ENCODE measurements at regions not wholly inside any gene's neighbourhood (a gene's known extent, or its start where the extent isn't known, plus 50 kb on each side); places are given as distances from the start of the nearest gene placed in this dataset.

- Histone ChIP-seq H4K8ac (ENCODE audit: low read depth in 2 of 2, low read length in 2 of 2) (no peak overlapping the region), H3K4ac (ENCODE audit: low read depth, low read length) (no peak overlapping the region), H3K18ac (ENCODE audit: low read depth, low read length) (no peak overlapping the region), H3K4me1 (ENCODE audit: control insufficient read depth, insufficient read depth, low read length) (no peaks in the 10 kb centered on the region), H3K14ac (replicated peaks; ENCODE audit: low read depth, low read length) (no peak overlapping the region), H3K4me2 (ENCODE audit: low read depth, low read length) (no peak overlapping the region), H2BK15ac (ENCODE audit: low read depth, low read length) (no peak overlapping the region), H2BK5ac (ENCODE audit: low read depth, low read length, poor library complexity, severe bottlenecking) (no peak overlapping the region), H3K56ac (ENCODE audit: extremely low read depth, insufficient read depth, low read length) (no peak overlapping the region), H3K27me3 (ENCODE audit: control insufficient read depth, insufficient read depth, low read length) (no peaks in the 10 kb centered on the region), H3K36me3 (ENCODE audit: control insufficient read depth, insufficient read depth, low read length) (no peaks in the 10 kb centered on the region), H3K4me3 (ENCODE audit: insufficient read depth, low read depth, low read length) (no peak overlapping the region), H4K20me1 (ENCODE audit: insufficient read depth, low read length) (no peaks in the 10 kb centered on the region), H3K23ac (ENCODE audit: low read depth, low read length) (no peak overlapping the region), H3K9ac (ENCODE audit: low read depth, low read length) (no peak overlapping the region), H2BK20ac (ENCODE audit: low read depth, low read length) (no peak overlapping the region), H4K5ac (ENCODE audit: low read depth, low read length) (no peak overlapping the region), H3K79me1 (ENCODE audit: low read depth in 1 of 2, low read length in 2 of 2) (no peaks in the 10 kb centered on the region), H3K9me3 (ENCODE audit: control insufficient read depth, insufficient read depth, low read length) (no peaks in the 10 kb centered on the region), H4K91ac (ENCODE audit: insufficient read depth, low read depth, low read length) (no peak overlapping the region), H3K27ac (ENCODE audit: insufficient read depth, low read length) (no peak overlapping the region), H2AFZ (replicated peaks; ENCODE audit: low read length, poor library complexity) (no peak overlapping the region), H2AK5ac (ENCODE audit: low read depth, low read length) (no peak overlapping the region), H3K9me1 (ENCODE audit: insufficient read depth, low read length) (no peaks in the 10 kb centered on the region), H2AK9ac (replicated peaks; ENCODE audit: low read depth, low read length, poor library complexity) (no peak overlapping the region), H2BK120ac (ENCODE audit: low read depth, low read length) (no peak overlapping the region)
- no CpG with 5 or more reads among the region's 3 CpGs for WGBS, 2 experiments (ENCODE audit: extremely low coverage in 2 of 2, insufficient read length in 1 of 2)
- dilution Hi-C loops (cut with HindIII; ENCODE audit: low sequenced_read_pairs, unreplicated experiment), result no loop called here
- CTCF ChIA-PET, result no interaction called here
- in situ Hi-C loops (cut with MboI; ENCODE audit: low sequenced_read_pairs), result no loop called here
- ATAC-seq (ENCODE audit: low read depth) (no peak), DNase-seq (no peak)
- BruUV-seq (replicated peaks), result no TSS peak
- TF ChIP-seq NFE2L2 (IDR thresholded peaks at IDR 0.05; ENCODE audit: low read depth, low read length) (no peak), SMC3 (IDR thresholded peaks at IDR 0.05; ENCODE audit: low read depth, low read length) (no peak), FOS (IDR thresholded peaks at IDR 0.05; ENCODE audit: low read depth, low read length) (no peak), MAZ (IDR thresholded peaks at IDR 0.05; ENCODE audit: borderline replicate concordance, low read depth, low read length) (no peak), CHD1 (IDR thresholded peaks at IDR 0.05; ENCODE audit: low read depth, low read length) (no peak)
- POLR2A ChIA-PET (ENCODE audit: unreplicated experiment), result no interaction called here
- intact Hi-C loops (cut with micrococcal nuclease), result no loop called here
Measured at GRCh38 chr7:145700488-145700887, 416.1 kb upstream of the CNTNAP2 start.

Data from IMR-90 (cell line).